Parathyroid adenoma (tissue), 2 donors: ENCODE measurements at regions not wholly inside any gene's neighbourhood (a gene's known extent, or its start where the extent isn't known, plus 50 kb on each side); places are given as distances from the start of the nearest gene placed in this dataset.

Experiments
- H2AFZ ChIP-seq: fragments of 300-600 bp; sonication (generic); one replicate; pipeline ENCODE4 v1.7.0; 2017; ENCODE audit warnings: antibody characterized with exemption, mild to moderate bottlenecking
- H3K27ac ChIP-seq: fragments of 300-600 bp; sonication (generic); one replicate; pipeline ENCODE4 v1.7.0; 2017
- H3K27me3 ChIP-seq: fragments of 300-600 bp; sonication (generic); one replicate; pipeline ENCODE4 v1.7.0; 2017; ENCODE audit warnings: low read length; ENCODE audit not compliant: control insufficient read depth, insufficient read depth
- H3K36me3 ChIP-seq: fragments of 300-600 bp; sonication (generic); one replicate; pipeline ENCODE4 v1.7.0; 2017; ENCODE audit warnings: low read length; ENCODE audit not compliant: control insufficient read depth, insufficient read depth
- H3K4me1 ChIP-seq: fragments of 300-600 bp; sonication (generic); one replicate; pipeline ENCODE4 v1.7.0; 2017; ENCODE audit warnings: control low read depth
- H3K4me2 ChIP-seq: fragments of 300-600 bp; sonication (generic); one replicate; pipeline ENCODE4 v1.7.0; 2017; ENCODE audit warnings: low read length
- H3K4me3 ChIP-seq: fragments of 300-600 bp; sonication (generic); one replicate; pipeline ENCODE4 v1.7.0; 2017; ENCODE audit warnings: low read depth, low read length
- H3K79me2 ChIP-seq: fragments of 300-600 bp; sonication (generic); one replicate; pipeline ENCODE4 v1.7.0; 2017; ENCODE audit warnings: control low read depth
- H3K9ac ChIP-seq: fragments of 300-600 bp; sonication (generic); one replicate; pipeline ENCODE4 v1.7.0; 2017; ENCODE audit warnings: mild to moderate bottlenecking
- H3K9me3 ChIP-seq: fragments of 300-600 bp; sonication (generic); one replicate; pipeline ENCODE4 v1.7.0; 2017; ENCODE audit warnings: low read length; ENCODE audit not compliant: control insufficient read depth
- CTCF ChIP-seq: fragments of 300-600 bp; sonication (generic); IDR thresholded peaks from one replicate; pipeline ENCODE4 v1.7.0; 2017; ENCODE audit warnings: antibody characterized with exemption, mild to moderate bottlenecking
- donor health status: primary hyperparathyroidism.

GRCh38 chr18:70453058-70453775, 164.4 kb downstream of the SOCS6 start:
- Histone ChIP-seq H3K4me1 (no peaks in the 10 kb centered on the region), H3K36me3 (no peaks in the 10 kb centered on the region), H3K9ac (no peak overlapping the region), H3K27ac (no peak overlapping the region), H3K9me3 (no peaks in the 10 kb centered on the region), H2AFZ (no peak overlapping the region), H3K27me3 (no peaks in the 10 kb centered on the region), H3K4me3 (no peak overlapping the region), H3K79me2 (no peaks in the 10 kb centered on the region), H3K4me2 (no peak overlapping the region)
- no peak for TF ChIP-seq CTCF

GRCh38 chr18:70452501-70452900, 163.7 kb downstream of the SOCS6 start:
- Histone ChIP-seq H3K27me3 (no peaks in the 10 kb centered on the region), H3K4me3 (no peak overlapping the region), H3K9me3 (no peaks in the 10 kb centered on the region), H3K9ac (no peak overlapping the region), H2AFZ (no peak overlapping the region), H3K4me2 (no peak overlapping the region), H3K27ac (no peak overlapping the region), H3K4me1 (no peaks in the 10 kb centered on the region), H3K36me3 (no peaks in the 10 kb centered on the region), H3K79me2 (no peaks in the 10 kb centered on the region)
- no peak for TF ChIP-seq CTCF

GRCh38 chr18:70450426-70451253, 161.8 kb downstream of the SOCS6 start:
- TF ChIP-seq CTCF: peak; percentile 12
- H3K27ac ChIP-seq: no peak overlapping the region
- H3K36me3 ChIP-seq: no peaks in the 10 kb centered on the region
- no peak overlapping the region for H3K9ac ChIP-seq
- no peak overlapping the region for H3K4me3 ChIP-seq
- no peaks in the 10 kb centered on the region for H3K27me3 ChIP-seq
- no peak overlapping the region for H2AFZ ChIP-seq
- no peaks in the 10 kb centered on the region for H3K4me1 ChIP-seq
- no peak overlapping the region for H3K4me2 ChIP-seq
- no peaks in the 10 kb centered on the region for H3K79me2 ChIP-seq
- no peaks in the 10 kb centered on the region for H3K9me3 ChIP-seq

GRCh38 chr18:70448588-70448987, 159.7 kb downstream of the SOCS6 start:
- Histone ChIP-seq H3K4me3 (no peak overlapping the region), H3K9ac (no peak overlapping the region), H2AFZ (no peak overlapping the region), H3K79me2 (no peaks in the 10 kb centered on the region), H3K4me2 (no peak overlapping the region), H3K4me1 (no peaks in the 10 kb centered on the region), H3K27ac (no peak overlapping the region), H3K36me3 (no peaks in the 10 kb centered on the region), H3K9me3 (no peaks in the 10 kb centered on the region), H3K27me3 (no peaks in the 10 kb centered on the region)
- TF ChIP-seq CTCF: no peak
